Fibroblast of lung (primary cell): ENCODE measurements at regions not wholly inside any gene's neighbourhood (a gene's known extent, or its start where the extent isn't known, plus 50 kb on each side); places are given as distances from the start of the nearest gene placed in this dataset.

Experiments used
- DNase-seq, 2 donors: peaks; one replicate each; pipeline versions ENCODE4 v3.0.0 to v3.0.0-alpha.2; 2010; ENCODE audit warnings: low read depth in 2 of 2
- H2AFZ ChIP-seq: 2 replicates; pipeline ENCODE4 v1.5.1; 2012; ENCODE audit warnings: low read length, control low read depth, inconsistent platforms
- H3K27ac ChIP-seq: 2 replicates; pipeline ENCODE4 v1.5.1; 2011; ENCODE audit warnings: low read length, control low read depth; ENCODE audit not compliant: insufficient read depth
- H3K27me3 ChIP-seq: 2 replicates; pipeline ENCODE4 v1.5.1; 2011; ENCODE audit warnings: mild to moderate bottlenecking, low read length; ENCODE audit not compliant: control insufficient read depth, insufficient read depth
- H3K36me3 ChIP-seq: 2 replicates; pipeline ENCODE4 v1.5.1; 2011; ENCODE audit warnings: low read length; ENCODE audit not compliant: control insufficient read depth, insufficient read depth
- H3K4me1 ChIP-seq: 2 replicates; pipeline ENCODE4 v1.5.1; 2011; ENCODE audit warnings: low read length; ENCODE audit not compliant: control insufficient read depth, insufficient read depth; ENCODE audit errors: extremely low read depth
- H3K4me2 ChIP-seq: 2 replicates; pipeline ENCODE4 v1.5.1; 2011; ENCODE audit warnings: low read length, control low read depth; ENCODE audit not compliant: insufficient read depth; ENCODE audit errors: extremely low read depth
- H3K4me3 ChIP-seq, 4 experiments: fragments of 200-600 bp in 1 of 4; sonication (generic) in 1 of 4; replicated peaks in 1 of 4; 2 replicates each; pipeline ENCODE4 v1.5.1; 2011 to 2016; ENCODE audit warnings: low read length in 4 of 4, low read depth in 3 of 4, mild to moderate bottlenecking in 3 of 4, control low read depth in 2 of 4, inconsistent platforms in 1 of 4, mixed read lengths in 1 of 4; ENCODE audit not compliant: insufficient read depth in 1 of 4; ENCODE audit errors: control extremely low read depth in 1 of 4
- H3K79me2 ChIP-seq: 2 replicates; pipeline ENCODE4 v1.5.1; 2012; ENCODE audit warnings: mild to moderate bottlenecking, low read length, inconsistent platforms; ENCODE audit not compliant: control insufficient read depth, insufficient read depth
- H3K9ac ChIP-seq: 2 replicates; pipeline ENCODE4 v1.5.1; 2011; ENCODE audit warnings: mild to moderate bottlenecking, low read length, control low read depth; ENCODE audit not compliant: insufficient read depth
- H3K9me3 ChIP-seq: 2 replicates; pipeline ENCODE4 v1.5.1; 2012; ENCODE audit warnings: low read depth, low read length; ENCODE audit not compliant: control insufficient read depth, insufficient read depth
- H4K20me1 ChIP-seq: 2 replicates; pipeline ENCODE4 v1.5.1; 2011; ENCODE audit warnings: low read length; ENCODE audit not compliant: control insufficient read depth, insufficient read depth; ENCODE audit errors: extremely low read depth
- EZH2 ChIP-seq: IDR thresholded peaks from 2 replicates; pipeline ENCODE4 v1.5.1; 2012; ENCODE audit warnings: low read length, control low read depth, mild to moderate bottlenecking; ENCODE audit errors: missing control alignments
- TF ChIP-seq, protein P1 (sequence below), 2 donors: IDR thresholded peaks in 1 of 2; conservative IDR thresholded peaks in 1 of 2; 1 replicate in 1 of 2; 2 replicates in 1 of 2; pipeline ENCODE4 v1.5.1; 2011 to 2012; ENCODE audit warnings: low read length in 2 of 2, control low read depth in 1 of 2, inconsistent platforms in 1 of 2, low read depth in 1 of 2, mild to moderate bottlenecking in 1 of 2

- H3K27me3 ChIP-seq, result no peaks in the 10 kb centered on the region
- H3K4me2 ChIP-seq, result no peak overlapping the region
- no peaks in the 10 kb centered on the region for H3K9me3 ChIP-seq
- DNase-seq, result no peak
- H3K27ac ChIP-seq, result no peak overlapping the region
- no peaks in the 10 kb centered on the region for H3K4me1 ChIP-seq
- H3K36me3 ChIP-seq, result no peaks in the 10 kb centered on the region
- H3K9ac ChIP-seq, result no peak overlapping the region
- TF ChIP-seq EZH2, result no peak
- TF ChIP-seq, protein P1, sequence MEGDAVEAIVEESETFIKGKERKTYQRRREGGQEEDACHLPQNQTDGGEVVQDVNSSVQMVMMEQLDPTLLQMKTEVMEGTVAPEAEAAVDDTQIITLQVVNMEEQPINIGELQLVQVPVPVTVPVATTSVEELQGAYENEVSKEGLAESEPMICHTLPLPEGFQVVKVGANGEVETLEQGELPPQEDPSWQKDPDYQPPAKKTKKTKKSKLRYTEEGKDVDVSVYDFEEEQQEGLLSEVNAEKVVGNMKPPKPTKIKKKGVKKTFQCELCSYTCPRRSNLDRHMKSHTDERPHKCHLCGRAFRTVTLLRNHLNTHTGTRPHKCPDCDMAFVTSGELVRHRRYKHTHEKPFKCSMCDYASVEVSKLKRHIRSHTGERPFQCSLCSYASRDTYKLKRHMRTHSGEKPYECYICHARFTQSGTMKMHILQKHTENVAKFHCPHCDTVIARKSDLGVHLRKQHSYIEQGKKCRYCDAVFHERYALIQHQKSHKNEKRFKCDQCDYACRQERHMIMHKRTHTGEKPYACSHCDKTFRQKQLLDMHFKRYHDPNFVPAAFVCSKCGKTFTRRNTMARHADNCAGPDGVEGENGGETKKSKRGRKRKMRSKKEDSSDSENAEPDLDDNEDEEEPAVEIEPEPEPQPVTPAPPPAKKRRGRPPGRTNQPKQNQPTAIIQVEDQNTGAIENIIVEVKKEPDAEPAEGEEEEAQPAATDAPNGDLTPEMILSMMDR (conservative IDR thresholded peaks at IDR 0.05 in 1 of 2, IDR thresholded peaks at IDR 0.05 in 1 of 2; ENCODE audit: low read depth in 1 of 2, low read length in 2 of 2), result no peak
- no peak overlapping the region for H2AFZ ChIP-seq
- H4K20me1 ChIP-seq, result no peaks in the 10 kb centered on the region
- H3K4me3 ChIP-seq, result no peak overlapping the region
- no peaks in the 10 kb centered on the region for H3K79me2 ChIP-seq
These were observed 51.6 kb upstream of the NLRP1 start for GRCh38 chr17:5635949-5636348.

DNA sequence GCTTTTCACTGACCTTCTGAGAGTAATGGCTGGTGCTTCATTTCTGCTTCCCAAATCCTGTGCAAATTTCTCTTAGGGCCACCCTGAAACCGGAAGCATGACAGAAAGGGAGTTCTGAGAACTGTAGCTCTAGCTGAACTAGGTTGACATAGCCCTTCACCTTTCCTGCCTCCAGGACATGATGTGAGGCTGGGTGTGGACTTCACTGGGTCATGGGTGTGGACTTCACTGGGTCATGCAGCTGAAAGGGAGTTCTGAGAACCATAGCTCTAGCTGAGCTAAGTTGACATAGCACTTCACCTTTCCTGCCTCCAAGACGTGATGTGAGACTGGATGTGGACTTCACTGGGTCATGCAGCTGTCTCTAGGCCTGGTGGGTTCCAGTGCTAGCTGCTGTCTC, 54.3 kb upstream of the NLRP1 start:
- Histone ChIP-seq H3K4me2 (no peak overlapping the region), H3K79me2 (no peaks in the 10 kb centered on the region), H3K9me3 (no peaks in the 10 kb centered on the region), H3K9ac (no peak overlapping the region), H3K27ac (no peak overlapping the region), H3K36me3 (no peaks in the 10 kb centered on the region), H2AFZ (no peak overlapping the region), H3K4me1 (no peaks in the 10 kb centered on the region), H3K4me3 (no peak overlapping the region), H3K27me3 (no peaks in the 10 kb centered on the region), H4K20me1 (no peaks in the 10 kb centered on the region)
- no peak for DNase-seq
- no peak for TF ChIP-seq EZH2
- TF ChIP-seq, protein P1 (conservative IDR thresholded peaks at IDR 0.05 in 1 of 2, IDR thresholded peaks at IDR 0.05 in 1 of 2; ENCODE audit: low read depth in 1 of 2, low read length in 2 of 2), result no peak

DNA sequence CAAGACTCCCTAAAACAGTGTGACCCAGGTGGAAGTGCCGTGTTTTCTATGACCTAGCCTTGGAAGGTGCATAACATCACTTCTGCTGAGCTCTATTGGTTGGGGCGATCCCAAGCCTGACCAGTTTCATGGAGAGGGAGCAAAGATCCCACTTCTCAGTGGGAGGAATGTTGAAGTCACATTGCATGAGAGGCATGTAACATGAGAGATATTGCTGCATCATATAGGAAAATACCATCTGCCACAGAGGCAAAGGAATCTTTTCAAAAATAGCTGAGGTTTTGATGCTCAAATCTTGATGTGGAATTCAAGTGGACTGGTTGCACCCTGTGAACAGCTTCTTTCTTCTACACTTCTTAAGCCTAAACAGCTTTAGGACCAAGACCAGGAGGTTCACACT, 56.4 kb upstream of the NLRP1 start:
- H4K20me1 ChIP-seq, result no peaks in the 10 kb centered on the region
- DNase-seq, result no peak
- H3K4me1 ChIP-seq, result no peaks in the 10 kb centered on the region
- no peaks in the 10 kb centered on the region for H3K79me2 ChIP-seq
- H3K9me3 ChIP-seq, result no peaks in the 10 kb centered on the region
- no peak overlapping the region for H3K4me3 ChIP-seq
- TF ChIP-seq, protein P1 (conservative IDR thresholded peaks at IDR 0.05 in 1 of 2, IDR thresholded peaks at IDR 0.05 in 1 of 2; ENCODE audit: low read depth in 1 of 2, low read length in 2 of 2), result no peak
- TF ChIP-seq EZH2, result no peak
- H3K27me3 ChIP-seq, result no peaks in the 10 kb centered on the region
- no peak overlapping the region for H3K4me2 ChIP-seq
- H2AFZ ChIP-seq, result no peak overlapping the region
- no peaks in the 10 kb centered on the region for H3K36me3 ChIP-seq
- no peak overlapping the region for H3K9ac ChIP-seq
- no peak overlapping the region for H3K27ac ChIP-seq
